GM23338 (cell line): ENCODE measurements at regions not wholly inside any gene's neighbourhood (a gene's known extent, or its start where the extent isn't known, plus 50 kb on each side); places are given as distances from the start of the nearest gene placed in this dataset.

Experiments
- ATAC-seq: fragments of 200-7000 bp; cut with Tn5 transposase; 3 replicates; pipeline ENCODE4 v1.9.1; 2020
- DNase-seq: peaks from one replicate; pipeline ENCODE4 v3.0.0-alpha.2; 2015; ENCODE audit warnings: low spot score
- H2AFZ ChIP-seq: fragments of 200-600 bp; sonication (generic); 2 replicates; pipeline ENCODE4 v1.8.0; 2016; ENCODE audit warnings: antibody characterized with exemption, mild to moderate bottlenecking, moderate library complexity
- H3F3A ChIP-seq: fragments of 200-600 bp; sonication (generic); replicated peaks from 2 replicates; pipeline ENCODE4 v1.8.0; 2017; ENCODE audit warnings: antibody characterized with exemption, mixed run types, low read depth
- H3K27ac ChIP-seq: fragments of 200-600 bp; sonication (generic); 2 replicates; pipeline ENCODE4 v1.6.1; 2016; ENCODE audit warnings: low read depth
- H3K27me3 ChIP-seq: fragments of 200-600 bp; sonication (generic); 2 replicates; pipeline ENCODE4 v1.8.0; 2016; ENCODE audit warnings: mild to moderate bottlenecking, mixed run types, moderate library complexity; ENCODE audit not compliant: insufficient read depth
- H3K36me3 ChIP-seq: fragments of 200-600 bp; sonication (generic); 2 replicates; pipeline ENCODE4 v1.8.0; 2016; ENCODE audit warnings: mild to moderate bottlenecking; ENCODE audit not compliant: insufficient read depth
- H3K4me1 ChIP-seq: fragments of 200-600 bp; sonication (generic); 2 replicates; pipeline ENCODE4 v1.8.0; 2016; ENCODE audit warnings: mild to moderate bottlenecking, moderate library complexity; ENCODE audit not compliant: insufficient read depth
- H3K4me2 ChIP-seq: fragments of 200-600 bp; sonication (generic); 2 replicates; pipeline ENCODE4 v1.7.1; 2017; ENCODE audit warnings: mixed run types
- H3K4me3 ChIP-seq: fragments of 200-600 bp; sonication (generic); 2 replicates; pipeline ENCODE4 v1.6.1; 2016; ENCODE audit warnings: mixed run types
- H3K79me2 ChIP-seq: fragments of 200-600 bp; sonication (generic); replicated peaks from 2 replicates; pipeline ENCODE4 v1.8.0; 2017; ENCODE audit warnings: mild to moderate bottlenecking; ENCODE audit not compliant: insufficient read depth
- H3K9me2 ChIP-seq: fragments of 200-600 bp; sonication (generic); 2 replicates; pipeline ENCODE4 v1.8.0; 2017; ENCODE audit not compliant: insufficient read depth
- H4K20me1 ChIP-seq: fragments of 200-600 bp; sonication (generic); replicated peaks from 2 replicates; pipeline ENCODE4 v1.8.0; 2017; ENCODE audit warnings: mild to moderate bottlenecking; ENCODE audit not compliant: insufficient read depth
- H3K27ac Mint-ChIP-seq: 2 replicates; pipeline ENCODE4 v1.8.0; 2020; ENCODE audit warnings: inconsistent platforms, mild to moderate bottlenecking, moderate library complexity, mixed read lengths
- H3K27me3 Mint-ChIP-seq: 3 replicates; pipeline ENCODE4 v1.8.0; 2022; ENCODE audit warnings: low read depth, mild to moderate bottlenecking, moderate library complexity, mixed read lengths, inconsistent platforms; ENCODE audit not compliant: insufficient read depth, poor library complexity
- H3K36me3 Mint-ChIP-seq: 3 replicates; pipeline ENCODE4 v1.8.0; 2021; ENCODE audit warnings: low read depth, mild to moderate bottlenecking, inconsistent platforms, moderate library complexity, mixed read lengths
- H3K4me1 Mint-ChIP-seq: 3 replicates; pipeline ENCODE4 v1.8.0; 2020; ENCODE audit warnings: mild to moderate bottlenecking, inconsistent platforms, mixed read lengths
- H3K4me3 Mint-ChIP-seq: 3 replicates; pipeline ENCODE4 v1.8.0; 2021; ENCODE audit warnings: moderate library complexity, mild to moderate bottlenecking, inconsistent platforms, mixed read lengths
- H3K9me3 Mint-ChIP-seq: 3 replicates; pipeline ENCODE4 v1.8.0; 2020; ENCODE audit warnings: moderate library complexity, mild to moderate bottlenecking, inconsistent platforms, mixed read lengths
- ETS1 ChIP-seq: IDR thresholded peaks from 2 replicates; pipeline ENCODE4 v1.6.1; 2016; ENCODE audit warnings: antibody characterized with exemption
- EZH2 ChIP-seq: fragments of 200-600 bp; sonication (generic); IDR thresholded peaks from one replicate; pipeline ENCODE4 v1.8.0; 2017; ENCODE audit warnings: antibody characterized with exemption, mild to moderate bottlenecking, low read depth; ENCODE audit not compliant: unreplicated experiment
- EZH2phosphoT487 ChIP-seq: fragments of 200-600 bp; sonication (generic); IDR thresholded peaks from one replicate; pipeline ENCODE4 v1.8.1; 2018; ENCODE audit warnings: antibody characterized with exemption; ENCODE audit not compliant: unreplicated experiment
- JUNB ChIP-seq: IDR thresholded peaks from one replicate; pipeline ENCODE4 v1.6.1; 2016; ENCODE audit warnings: antibody characterized with exemption; ENCODE audit not compliant: unreplicated experiment
- NANOG ChIP-seq: IDR thresholded peaks from 2 replicates; pipeline ENCODE4 v1.6.1; 2016; ENCODE audit warnings: antibody characterized with exemption, borderline replicate concordance
- POLR2AphosphoS5 ChIP-seq: IDR thresholded peaks from 2 replicates; pipeline ENCODE4 v1.6.1; 2016; ENCODE audit warnings: antibody characterized with exemption, low read depth
- STAT1 ChIP-seq: IDR thresholded peaks from one replicate; pipeline ENCODE4 v1.6.1; 2016; ENCODE audit warnings: antibody characterized with exemption; ENCODE audit not compliant: unreplicated experiment
- ZNF114 ChIP-seq: fragments of 250-450 bp; sonication (Bioruptor Pico); IDR thresholded peaks from 2 replicates; pipeline ENCODE4 v1.5.0; 2020; ENCODE audit warnings: mild to moderate bottlenecking, moderate library complexity
- ZNF331 ChIP-seq: fragments of 250-450 bp; sonication (Bioruptor Pico); IDR thresholded peaks from 2 replicates; pipeline ENCODE4 v1.5.0; 2020; ENCODE audit warnings: low read depth, mild to moderate bottlenecking, moderate library complexity
- TF ChIP-seq, protein P1 (sequence below), 2 experiments: fragments of 200-600 bp in 1 of 2; sonication (generic) in 1 of 2; conservative IDR thresholded peaks; 2 replicates each; pipeline versions ENCODE4 v1.5.1 to v1.6.1; 2016 to 2017; ENCODE audit warnings: antibody characterized with exemption in 2 of 2, low read depth in 2 of 2, mild to moderate bottlenecking in 2 of 2, moderate library complexity in 1 of 2
- TF ChIP-seq, protein P2 (sequence below): IDR thresholded peaks from one replicate; pipeline ENCODE4 v1.6.1; 2018; ENCODE audit warnings: antibody characterized with exemption; ENCODE audit not compliant: unreplicated experiment

DNA sequence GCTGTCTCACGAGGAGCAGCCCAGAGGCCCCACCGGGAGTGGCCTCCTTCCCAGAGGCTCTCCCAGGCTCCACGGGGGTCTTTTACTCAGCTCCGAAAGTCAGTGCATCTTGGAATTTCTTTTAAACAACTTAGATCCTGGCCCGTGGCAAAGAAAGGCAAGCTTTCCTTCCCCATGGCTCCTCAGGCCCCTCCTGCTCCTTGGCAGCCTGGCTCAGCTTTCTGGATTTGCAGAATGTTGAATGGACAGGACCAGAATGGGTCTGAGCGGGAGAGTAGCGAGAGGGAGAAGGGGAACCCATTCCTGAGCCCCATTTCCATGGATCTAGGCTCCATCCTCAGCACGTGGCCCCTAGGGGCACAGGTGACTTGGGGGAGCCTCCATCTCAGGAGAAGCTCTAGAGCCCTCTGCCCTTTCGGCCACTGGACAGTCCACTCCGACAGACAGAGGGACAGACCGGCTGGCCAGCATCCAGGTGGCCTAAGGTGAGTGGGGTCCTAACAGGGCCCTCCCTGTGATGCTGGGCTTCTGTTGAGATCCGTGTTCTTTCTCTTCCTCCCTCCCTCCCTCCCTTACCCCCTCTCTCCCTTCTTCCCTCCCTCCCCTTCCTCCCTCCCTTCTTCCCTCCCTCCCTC lies 173.9 kb upstream of the PPP1R26 start (continued):
- TF ChIP-seq ETS1 = no peak
- no peak for TF ChIP-seq POLR2AphosphoS5
- TF ChIP-seq JUNB = no peak
- TF ChIP-seq EZH2phosphoT487 = no peak
- no peak for TF ChIP-seq NANOG
- TF ChIP-seq, protein P1, sequence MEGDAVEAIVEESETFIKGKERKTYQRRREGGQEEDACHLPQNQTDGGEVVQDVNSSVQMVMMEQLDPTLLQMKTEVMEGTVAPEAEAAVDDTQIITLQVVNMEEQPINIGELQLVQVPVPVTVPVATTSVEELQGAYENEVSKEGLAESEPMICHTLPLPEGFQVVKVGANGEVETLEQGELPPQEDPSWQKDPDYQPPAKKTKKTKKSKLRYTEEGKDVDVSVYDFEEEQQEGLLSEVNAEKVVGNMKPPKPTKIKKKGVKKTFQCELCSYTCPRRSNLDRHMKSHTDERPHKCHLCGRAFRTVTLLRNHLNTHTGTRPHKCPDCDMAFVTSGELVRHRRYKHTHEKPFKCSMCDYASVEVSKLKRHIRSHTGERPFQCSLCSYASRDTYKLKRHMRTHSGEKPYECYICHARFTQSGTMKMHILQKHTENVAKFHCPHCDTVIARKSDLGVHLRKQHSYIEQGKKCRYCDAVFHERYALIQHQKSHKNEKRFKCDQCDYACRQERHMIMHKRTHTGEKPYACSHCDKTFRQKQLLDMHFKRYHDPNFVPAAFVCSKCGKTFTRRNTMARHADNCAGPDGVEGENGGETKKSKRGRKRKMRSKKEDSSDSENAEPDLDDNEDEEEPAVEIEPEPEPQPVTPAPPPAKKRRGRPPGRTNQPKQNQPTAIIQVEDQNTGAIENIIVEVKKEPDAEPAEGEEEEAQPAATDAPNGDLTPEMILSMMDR (conservative IDR thresholded peaks at IDR 0.05; ENCODE audit: low read depth in 2 of 2) = no peak
- TF ChIP-seq, protein P2, sequence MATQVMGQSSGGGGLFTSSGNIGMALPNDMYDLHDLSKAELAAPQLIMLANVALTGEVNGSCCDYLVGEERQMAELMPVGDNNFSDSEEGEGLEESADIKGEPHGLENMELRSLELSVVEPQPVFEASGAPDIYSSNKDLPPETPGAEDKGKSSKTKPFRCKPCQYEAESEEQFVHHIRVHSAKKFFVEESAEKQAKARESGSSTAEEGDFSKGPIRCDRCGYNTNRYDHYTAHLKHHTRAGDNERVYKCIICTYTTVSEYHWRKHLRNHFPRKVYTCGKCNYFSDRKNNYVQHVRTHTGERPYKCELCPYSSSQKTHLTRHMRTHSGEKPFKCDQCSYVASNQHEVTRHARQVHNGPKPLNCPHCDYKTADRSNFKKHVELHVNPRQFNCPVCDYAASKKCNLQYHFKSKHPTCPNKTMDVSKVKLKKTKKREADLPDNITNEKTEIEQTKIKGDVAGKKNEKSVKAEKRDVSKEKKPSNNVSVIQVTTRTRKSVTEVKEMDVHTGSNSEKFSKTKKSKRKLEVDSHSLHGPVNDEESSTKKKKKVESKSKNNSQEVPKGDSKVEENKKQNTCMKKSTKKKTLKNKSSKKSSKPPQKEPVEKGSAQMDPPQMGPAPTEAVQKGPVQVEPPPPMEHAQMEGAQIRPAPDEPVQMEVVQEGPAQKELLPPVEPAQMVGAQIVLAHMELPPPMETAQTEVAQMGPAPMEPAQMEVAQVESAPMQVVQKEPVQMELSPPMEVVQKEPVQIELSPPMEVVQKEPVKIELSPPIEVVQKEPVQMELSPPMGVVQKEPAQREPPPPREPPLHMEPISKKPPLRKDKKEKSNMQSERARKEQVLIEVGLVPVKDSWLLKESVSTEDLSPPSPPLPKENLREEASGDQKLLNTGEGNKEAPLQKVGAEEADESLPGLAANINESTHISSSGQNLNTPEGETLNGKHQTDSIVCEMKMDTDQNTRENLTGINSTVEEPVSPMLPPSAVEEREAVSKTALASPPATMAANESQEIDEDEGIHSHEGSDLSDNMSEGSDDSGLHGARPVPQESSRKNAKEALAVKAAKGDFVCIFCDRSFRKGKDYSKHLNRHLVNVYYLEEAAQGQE = no peak
- TF ChIP-seq EZH2 = no peak
- TF ChIP-seq ZNF114 (CRISPR knock-in tag) = no peak
- no peak for TF ChIP-seq STAT1
- TF ChIP-seq ZNF331 (CRISPR knock-in tag) = no peak

- Histone ChIP-seq H3K79me2 (no peaks in the 10 kb centered on the region), H3K27ac (no peak overlapping the region), H3K4me2 (no peak overlapping the region), H3K4me3 (no peak overlapping the region), H3F3A (no peaks in the 10 kb centered on the region), H3K27me3 (no peaks in the 10 kb centered on the region), H3K9me2 (no peaks in the 10 kb centered on the region; the same call in 1 of the 2 replicates), H3K4me1 (no peaks in the 10 kb centered on the region), H4K20me1 (no peaks in the 10 kb centered on the region), H2AFZ (no peak overlapping the region), H3K36me3 (no peaks in the 10 kb centered on the region)
- Mint-ChIP-seq H3K4me1 (no peaks in the 10 kb centered on the region; the same call in 2 of the 3 replicates), H3K9me3 (peaks cover 6% of the 10 kb centered on the region), H3K36me3 (peaks cover 4% of the 10 kb centered on the region), H3K4me3 (no peak overlapping the region), H3K27me3 (peaks cover 8% of the 10 kb centered on the region), H3K27ac (no peak overlapping the region)
- ATAC-seq (no peak), DNase-seq (no peak)
- TF ChIP-seq ZNF114 (CRISPR knock-in tag) (no peak), ZNF331 (CRISPR knock-in tag) (no peak)
- TF ChIP-seq, protein P1 (conservative IDR thresholded peaks at IDR 0.05; ENCODE audit: low read depth in 2 of 2) = no peak
These were observed 172.9 kb upstream of the PPP1R26 start for GRCh38 chr9:135306699-135307098.
